HepG2 (cell line): ENCODE measurements at regions not wholly inside any gene's neighbourhood (a gene's known extent, or its start where the extent isn't known, plus 50 kb on each side); places are given as distances from the start of the nearest gene placed in this dataset.
A peak's percentile ranks its signal among the peaks of the same experiment; 100 is the strongest.

ENCODE experiments used
- FOXA1 ChIP-seq, 2 experiments: fragments of 450-650 bp in 1 of 2; sonication (generic) in 1 of 2; formaldehyde crosslinking in 1 of 2; IDR thresholded peaks; 2 replicates each; pipeline versions ENCODE4 v1.4.0 to v1.6.1; 2016 to 2020; ENCODE audit warnings: missing genetic modification reagents in 1 of 2
- IRF2 ChIP-seq: IDR thresholded peaks from 2 replicates; pipeline ENCODE4 v1.6.1; 2018; ENCODE audit warnings: missing genetic modification reagents, missing compliant biosample characterization
- MZF1 ChIP-seq: sonication (generic); formaldehyde crosslinking; IDR thresholded peaks from 2 replicates; pipeline ENCODE4 v1.8.1; 2023; ENCODE audit warnings: mild to moderate bottlenecking, missing genetic modification reagents, borderline replicate concordance
- NR2F2 ChIP-seq: IDR thresholded peaks from 2 replicates; pipeline ENCODE4 v1.6.1; 2012; ENCODE audit warnings: low read depth, inconsistent platforms, borderline replicate concordance
- PAF1 ChIP-seq: IDR thresholded peaks from 2 replicates; pipeline ENCODE4 v1.6.1; 2016; ENCODE audit warnings: missing genetic modification reagents, missing compliant biosample characterization
- SRSF1 ChIP-seq: fragments of 200-400 bp; formaldehyde crosslinking; optimal IDR thresholded peaks from 2 replicates; pipeline ENCODE3; 2017; ENCODE audit warnings: mild to moderate bottlenecking, low read depth, low read length, moderate library complexity
- TERF1 ChIP-seq: sonication (generic); formaldehyde crosslinking; IDR thresholded peaks from 2 replicates; pipeline ENCODE4 v1.8.0; 2022; ENCODE audit warnings: mild to moderate bottlenecking, missing genetic modification reagents, moderate library complexity
- U2AF2 ChIP-seq: fragments of 200-400 bp; formaldehyde crosslinking; IDR thresholded peaks from 2 replicates; pipeline ENCODE4 v1.6.1; 2017; ENCODE audit warnings: low read depth, mild to moderate bottlenecking, low read length
- ZGPAT ChIP-seq: IDR thresholded peaks from 2 replicates; pipeline ENCODE4 v1.6.1; 2016; ENCODE audit warnings: mild to moderate bottlenecking
- ZNF484 ChIP-seq: sonication (generic); formaldehyde crosslinking; IDR thresholded peaks from 2 replicates; pipeline ENCODE4 v1.5.1; 2020; ENCODE audit warnings: mild to moderate bottlenecking, low read depth, missing genetic modification reagents, borderline replicate concordance
- ZNF496 ChIP-seq: sonication (generic); formaldehyde crosslinking; IDR thresholded peaks from 2 replicates; pipeline ENCODE4 v1.8.1; 2023; ENCODE audit warnings: mild to moderate bottlenecking, moderate library complexity, missing genetic modification reagents; ENCODE audit not compliant: insufficient replicate concordance
- ZNF512B ChIP-seq: sonication (generic); formaldehyde crosslinking; IDR thresholded peaks from 2 replicates; pipeline ENCODE4 v1.5.1; 2020; ENCODE audit warnings: missing genetic modification reagents, mild to moderate bottlenecking, borderline replicate concordance
- ZNF556 ChIP-seq: sonication (generic); formaldehyde crosslinking; IDR thresholded peaks from 2 replicates; pipeline ENCODE4 v1.4.0; 2020; ENCODE audit warnings: mild to moderate bottlenecking, missing genetic modification reagents, borderline replicate concordance
- ZNF615 ChIP-seq: sonication (generic); formaldehyde crosslinking; IDR thresholded peaks from 2 replicates; pipeline ENCODE4 v1.5.0; 2020; ENCODE audit warnings: mild to moderate bottlenecking, missing genetic modification reagents, borderline replicate concordance
- ZNF777 ChIP-seq: sonication (generic); formaldehyde crosslinking; IDR thresholded peaks from 2 replicates; pipeline ENCODE4 v1.4.0; 2020; ENCODE audit warnings: missing genetic modification reagents
- ZXDC ChIP-seq: sonication (generic); formaldehyde crosslinking; IDR thresholded peaks from 2 replicates; pipeline ENCODE4 v1.5.0; 2020; ENCODE audit warnings: mild to moderate bottlenecking, missing genetic modification reagents
- TF ChIP-seq, protein P1 (sequence below): sonication (generic); formaldehyde crosslinking; IDR thresholded peaks from 2 replicates; pipeline ENCODE4 v1.5.0; 2020; ENCODE audit warnings: missing genetic modification reagents, mild to moderate bottlenecking, borderline replicate concordance
- TF ChIP-seq, protein P2 (sequence below): sonication (generic); formaldehyde crosslinking; IDR thresholded peaks from 2 replicates; pipeline ENCODE4 v1.5.0; 2020; ENCODE audit warnings: mild to moderate bottlenecking, missing genetic modification reagents

GRCh38 chr1:93813076-93813475 lies 65.9 kb downstream of the DNTTIP2 start (continued):
- no peak for TF ChIP-seq ZNF512B
- TF ChIP-seq ZNF777 (CRISPR knock-in tag) = no peak
- no peak for TF ChIP-seq FOXA1 (IDR thresholded peaks at IDR 0.05)
- TF ChIP-seq FOXA1 (CRISPR knock-in tag; IDR thresholded peaks at IDR 0.05) = no peak
- no peak for TF ChIP-seq IRF2 (CRISPR knock-in tag)
- no peak for TF ChIP-seq ZGPAT (CRISPR knock-in tag)
- no peak for TF ChIP-seq SRSF1
- TF ChIP-seq NR2F2 = peak; percentile 39; the same call in 1 of the 2 replicates
- TF ChIP-seq TERF1 = no peak
- no peak for TF ChIP-seq U2AF2
- TF ChIP-seq ZNF615 (CRISPR knock-in tag) = no peak
- no peak for TF ChIP-seq ZNF496 (CRISPR knock-in tag)
- TF ChIP-seq PAF1 (CRISPR knock-in tag) = no peak
- no peak for TF ChIP-seq ZNF484 (CRISPR knock-in tag)
- TF ChIP-seq, protein P1, sequence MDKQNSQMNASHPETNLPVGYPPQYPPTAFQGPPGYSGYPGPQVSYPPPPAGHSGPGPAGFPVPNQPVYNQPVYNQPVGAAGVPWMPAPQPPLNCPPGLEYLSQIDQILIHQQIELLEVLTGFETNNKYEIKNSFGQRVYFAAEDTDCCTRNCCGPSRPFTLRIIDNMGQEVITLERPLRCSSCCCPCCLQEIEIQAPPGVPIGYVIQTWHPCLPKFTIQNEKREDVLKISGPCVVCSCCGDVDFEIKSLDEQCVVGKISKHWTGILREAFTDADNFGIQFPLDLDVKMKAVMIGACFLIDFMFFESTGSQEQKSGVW (CRISPR knock-in tag) = no peak
- TF ChIP-seq, protein P2, sequence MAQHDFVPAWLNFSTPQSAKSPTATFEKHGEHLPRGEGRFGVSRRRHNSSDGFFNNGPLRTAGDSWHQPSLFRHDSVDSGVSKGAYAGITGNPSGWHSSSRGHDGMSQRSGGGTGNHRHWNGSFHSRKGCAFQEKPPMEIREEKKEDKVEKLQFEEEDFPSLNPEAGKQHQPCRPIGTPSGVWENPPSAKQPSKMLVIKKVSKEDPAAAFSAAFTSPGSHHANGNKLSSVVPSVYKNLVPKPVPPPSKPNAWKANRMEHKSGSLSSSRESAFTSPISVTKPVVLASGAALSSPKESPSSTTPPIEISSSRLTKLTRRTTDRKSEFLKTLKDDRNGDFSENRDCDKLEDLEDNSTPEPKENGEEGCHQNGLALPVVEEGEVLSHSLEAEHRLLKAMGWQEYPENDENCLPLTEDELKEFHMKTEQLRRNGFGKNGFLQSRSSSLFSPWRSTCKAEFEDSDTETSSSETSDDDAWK = no peak
- TF ChIP-seq ZXDC = no peak
- TF ChIP-seq ZNF556 = no peak
- TF ChIP-seq MZF1 = no peak
